H1 (cell line): ENCODE measurements at regions not wholly inside any gene's neighbourhood (a gene's known extent, or its start where the extent isn't known, plus 50 kb on each side); places are given as distances from the start of the nearest gene placed in this dataset.

ENCODE experiments used
- CTCF ChIA-PET: fragments of 300-600 bp; sonication (Branson Sonifier 250); formaldehyde crosslinking; loops from one replicate; lab custom pipeline; 2021; ENCODE audit not compliant: partially characterized antibody; lab: Charles Lee
- POLR2A ChIA-PET: fragments of 300-600 bp; sonication (Branson Sonifier 250); formaldehyde crosslinking; loops from one replicate; lab custom pipeline; 2021; ENCODE audit warnings: inconsistent platforms; ENCODE audit not compliant: partially characterized antibody; lab: Charles Lee
- DNase-seq, 2 experiments: peaks; one replicate each; pipeline versions ENCODE4 v3.0.0 to v3.0.0-alpha.2; 2010 to 2022; ENCODE audit warnings: low spot score in 2 of 2, low read depth in 1 of 2, mixed read lengths in 1 of 2
- FAIRE-seq: peaks from 2 replicates; lab custom pipeline; 2011; peaks lifted over from hg19 to GRCh38; lab: Jason Lieb, UNC
- H2AFZ ChIP-seq: 2 replicates; pipeline ENCODE4 v1.8.1; 2012; ENCODE audit warnings: low read length, inconsistent platforms
- H2AK5ac ChIP-seq: 2 replicates; pipeline ENCODE4 v1.6.1; 2013; ENCODE audit warnings: low read depth, low read length
- H2BK120ac ChIP-seq: replicated peaks from 2 replicates; pipeline ENCODE3; 2013; ENCODE audit warnings: low read depth, low read length, inconsistent platforms
- H2BK12ac ChIP-seq: 2 replicates; pipeline ENCODE4 v1.6.1; 2013; ENCODE audit warnings: low read depth, low read length
- H2BK15ac ChIP-seq: 2 replicates; pipeline ENCODE4 v1.6.1; 2013; ENCODE audit warnings: low read length
- H2BK20ac ChIP-seq: 2 replicates; pipeline ENCODE4 v1.6.1; 2013; ENCODE audit warnings: low read length
- H2BK5ac ChIP-seq: 2 replicates; pipeline ENCODE4 v1.6.1; 2013; ENCODE audit warnings: low read depth, low read length
- H3K14ac ChIP-seq: 2 replicates; pipeline ENCODE4 v1.6.1; 2013; ENCODE audit warnings: inconsistent platforms; ENCODE audit not compliant: insufficient read length
- H3K18ac ChIP-seq: 2 replicates; pipeline ENCODE4 v1.6.1; 2013; ENCODE audit warnings: low read length; ENCODE audit errors: extremely low read depth
- H3K23ac ChIP-seq: 2 replicates; pipeline ENCODE4 v1.6.1; 2013; ENCODE audit warnings: inconsistent platforms; ENCODE audit not compliant: insufficient read length
- H3K23me2 ChIP-seq: 2 replicates; pipeline ENCODE4 v1.6.1; 2013; ENCODE audit warnings: low read depth, low read length
- H3K27ac ChIP-seq: 2 replicates; pipeline ENCODE4 v1.6.1; 2011; ENCODE audit warnings: low read depth, low read length, inconsistent platforms
- H3K27me3 ChIP-seq, 4 experiments: replicated peaks in 1 of 4; 1 replicate in 1 of 4; 2 replicates in 3 of 4; pipeline versions ENCODE4 v1.6.1 to v1.8.1; 2011 to 2013; ENCODE audit warnings: low read length in 3 of 4, mild to moderate bottlenecking in 3 of 4, inconsistent platforms in 2 of 4, mixed read lengths in 2 of 4, moderate library complexity in 1 of 4; ENCODE audit not compliant: control insufficient read depth in 3 of 4, insufficient read depth in 3 of 4; ENCODE audit errors: extremely low read depth in 1 of 4
- H3K36me3 ChIP-seq, 4 experiments: 2 replicates each; pipeline versions ENCODE4 v1.6.1 to v1.8.1; 2011 to 2013; ENCODE audit warnings: mild to moderate bottlenecking in 4 of 4, low read length in 3 of 4, moderate library complexity in 2 of 4, control low read depth in 1 of 4, inconsistent platforms in 1 of 4; ENCODE audit not compliant: insufficient read depth in 4 of 4, control insufficient read depth in 2 of 4
- H3K4ac ChIP-seq: replicated peaks from 2 replicates; pipeline ENCODE3; 2013; ENCODE audit warnings: low read length, low read depth, mixed read lengths, inconsistent platforms; ENCODE audit not compliant: insufficient read length
- H3K4me1 ChIP-seq, 4 experiments: replicated peaks in 1 of 4; 1 replicate in 1 of 4; 2 replicates in 3 of 4; pipeline versions ENCODE4 v1.6.1 to v1.8.1; 2011 to 2013; ENCODE audit warnings: low read length in 3 of 4, inconsistent platforms in 2 of 4, mixed read lengths in 1 of 4; ENCODE audit not compliant: insufficient read depth in 4 of 4, control insufficient read depth in 3 of 4
- H3K4me2 ChIP-seq, 2 experiments: 2 replicates each; pipeline versions ENCODE4 v1.6.1 to v1.8.1; 2011 to 2013; ENCODE audit warnings: low read depth in 2 of 2, low read length in 2 of 2, control low read depth in 1 of 2, inconsistent platforms in 1 of 2, mild to moderate bottlenecking in 1 of 2; ENCODE audit not compliant: insufficient read depth in 1 of 2
- H3K4me3 ChIP-seq, 4 experiments: fragments of 200-600, 300-600 bp in 1 of 4; sonication (generic), shearing (Covaris generic), sonication (Bioruptor Twin) in 1 of 4; 2 replicates each; pipeline versions ENCODE4 v1.5.1 to v1.8.1; 2011 to 2016; ENCODE audit warnings: low read length in 4 of 4, low read depth in 3 of 4, control low read depth in 2 of 4, inconsistent platforms in 2 of 4, mild to moderate bottlenecking in 2 of 4, mixed read lengths in 1 of 4, moderate library complexity in 1 of 4; ENCODE audit not compliant: insufficient read depth in 2 of 4; ENCODE audit errors: extremely low read depth in 1 of 4
- H3K56ac ChIP-seq: replicated peaks from 2 replicates; pipeline ENCODE3; 2013; ENCODE audit warnings: low read depth, mild to moderate bottlenecking, mixed read lengths, low read length, inconsistent platforms; ENCODE audit not compliant: insufficient read length
- H3K79me1 ChIP-seq: 2 replicates; pipeline ENCODE4 v1.6.1; 2013; ENCODE audit warnings: low read depth, low read length, control low read depth
- H3K79me2 ChIP-seq, 2 experiments: 2 replicates each; pipeline versions ENCODE4 v1.6.1 to v1.8.1; 2012 to 2013; ENCODE audit warnings: low read length in 2 of 2, mild to moderate bottlenecking in 2 of 2, inconsistent platforms in 1 of 2; ENCODE audit not compliant: insufficient read depth in 2 of 2, control insufficient read depth in 1 of 2
- H3K9ac ChIP-seq, 4 experiments: replicated peaks in 1 of 4; 1 replicate in 1 of 4; 2 replicates in 3 of 4; pipeline versions ENCODE4 v1.6.1 to v1.8.1; 2011 to 2013; ENCODE audit warnings: low read depth in 3 of 4, low read length in 3 of 4, control low read depth in 2 of 4, mild to moderate bottlenecking in 2 of 4, moderate library complexity in 2 of 4, inconsistent platforms in 1 of 4; ENCODE audit errors: extremely low read depth in 1 of 4
- H3K9me3 ChIP-seq, 2 experiments: 2 replicates each; pipeline versions ENCODE4 v1.6.1 to v1.8.1; 2012 to 2013; ENCODE audit warnings: mild to moderate bottlenecking in 2 of 2, moderate library complexity in 2 of 2, control low read depth in 1 of 2, inconsistent platforms in 1 of 2, low read depth in 1 of 2, low read length in 1 of 2, mixed read lengths in 1 of 2; ENCODE audit not compliant: insufficient read depth in 2 of 2
- H4K20me1 ChIP-seq, 2 experiments: replicated peaks in 1 of 2; 2 replicates each; pipeline versions ENCODE3 to v1.8.1; 2011 to 2013; ENCODE audit warnings: inconsistent platforms in 2 of 2, low read length in 2 of 2, mild to moderate bottlenecking in 1 of 2; ENCODE audit not compliant: insufficient read depth in 2 of 2, control insufficient read depth in 1 of 2
- H4K5ac ChIP-seq: 2 replicates; pipeline ENCODE4 v1.6.1; 2013; ENCODE audit warnings: low read length, low read depth, mixed read lengths, inconsistent platforms; ENCODE audit not compliant: insufficient read length
- H4K8ac ChIP-seq: 2 replicates; pipeline ENCODE4 v1.8.0; 2013; ENCODE audit warnings: mild to moderate bottlenecking, moderate library complexity, low read length, inconsistent platforms; ENCODE audit not compliant: insufficient read depth; ENCODE audit errors: extremely low read depth
- H4K91ac ChIP-seq: replicated peaks from 2 replicates; pipeline ENCODE3; 2013; ENCODE audit warnings: low read length, mixed read lengths, inconsistent platforms; ENCODE audit not compliant: insufficient read length
- ASH2L ChIP-seq: fragments of 200-600, 300-600 bp; sonication (generic); IDR thresholded peaks from one replicate; pipeline ENCODE4 v1.7.1; 2017; ENCODE audit warnings: low read length
- ATF2 ChIP-seq: IDR thresholded peaks from 2 replicates; pipeline ENCODE4 v1.6.1; 2012; ENCODE audit warnings: low read length, inconsistent platforms
- CHD1 ChIP-seq: IDR thresholded peaks from 2 replicates; pipeline ENCODE4 v1.6.1; 2012; ENCODE audit warnings: low read depth, low read length, improper control_type of control experiment
- EZH2 ChIP-seq: fragments of 200-600 bp; sonication (generic); IDR thresholded peaks from 2 replicates; pipeline ENCODE4 v1.7.1; 2012; ENCODE audit warnings: low read depth, mild to moderate bottlenecking, moderate library complexity, low read length, inconsistent platforms; ENCODE audit not compliant: severe bottlenecking
- GTF2F1 ChIP-seq: IDR thresholded peaks from 2 replicates; pipeline ENCODE4 v1.6.1; 2012; ENCODE audit warnings: low read depth, low read length, improper control_type of control experiment, borderline replicate concordance
- RAD21 ChIP-seq, 2 experiments: IDR thresholded peaks in 1 of 2; conservative IDR thresholded peaks in 1 of 2; 2 replicates each; pipeline ENCODE4 v1.6.1; 2011; ENCODE audit warnings: low read depth in 2 of 2, low read length in 2 of 2, improper control_type of control experiment in 1 of 2, inconsistent platforms in 1 of 2, mild to moderate bottlenecking in 1 of 2, moderate library complexity in 1 of 2
- WGBS, 2 experiments: shearing (Covaris generic) in 1 of 2; methylation state at CpG; one replicate each; pipeline versions ENCODE4 v1.1.6 to v1.1.7; 2013 to 2015; ENCODE audit warnings: low lambda C conversion rate in 2 of 2, mixed read lengths in 2 of 2, inconsistent platforms in 1 of 2, low coverage in 1 of 2, missing lambda C conversion rate in 1 of 2; ENCODE audit not compliant: insufficient replicate concordance in 2 of 2, insufficient coverage in 1 of 2, insufficient read length in 1 of 2; ENCODE audit errors: extremely low coverage in 1 of 2, missing lambda C conversion rate in 1 of 2; 5-methylcytosine and 5-hydroxymethylcytosine counted together

- Histone ChIP-seq H3K4ac (no peak overlapping the region), H3K56ac (no peak overlapping the region), H3K23me2 (no peaks in the 10 kb centered on the region), H4K5ac (no peak overlapping the region), H2AFZ (no peak overlapping the region), H3K27me3 (no peaks in the 10 kb centered on the region), H3K9me3 (no peaks in the 10 kb centered on the region), H3K79me2 (no peaks in the 10 kb centered on the region), H3K4me3 (no peak overlapping the region), H2BK120ac (no peak overlapping the region), H2BK12ac (no peak overlapping the region), H3K79me1 (no peaks in the 10 kb centered on the region), H2BK5ac (no peak overlapping the region), H3K18ac (no peak overlapping the region), H2BK20ac (no peak overlapping the region), H3K23ac (no peak overlapping the region), H3K9ac (no peak overlapping the region), H3K4me2 (no peak overlapping the region), H2AK5ac (no peak overlapping the region), H3K14ac (no peak overlapping the region), H3K36me3 (no peaks in the 10 kb centered on the region), H3K27ac (no peak overlapping the region), H3K4me1 (peaks cover 0 to 2% (median under 1%) of the 10 kb centered on the region in 4 experiments; a peak in 1 of 7 replicates), H4K91ac (no peak overlapping the region), H4K20me1 (no peaks in the 10 kb centered on the region), H4K8ac (no peak overlapping the region), H2BK15ac (no peak overlapping the region)
- no peak for FAIRE-seq
- WGBS, 2 experiments: 95% methylated on average over 6 of the region's 6 CpGs; no CpG with 5 or more reads in 1 of the 2 experiments
- no peak for DNase-seq
- ChIA-PET POLR2A (no interaction called here), CTCF (no interaction called here)
- TF ChIP-seq RAD21 (IDR thresholded peaks at IDR 0.05 in 1 of 2, conservative IDR thresholded peaks at IDR 0.05 in 1 of 2; ENCODE audit: low read depth in 2 of 2, low read length in 2 of 2) (no peak), ASH2L (no peak), GTF2F1 (no peak), ATF2 (no peak), CHD1 (no peak), EZH2 (no peak)
These were observed 68.4 kb downstream of the HDGFL1 start for GRCh38 chr6:22637782-22638181.
